DND-41 (cell line): ENCODE measurements at regions not wholly inside any gene's neighbourhood (a gene's known extent, or its start where the extent isn't known, plus 50 kb on each side); places are given as distances from the start of the nearest gene placed in this dataset.

ENCODE experiments used
- ATAC-seq: fragments of 200-7000 bp; cut with Tn5 transposase; 3 replicates; pipeline ENCODE4 v1.9.1; 2021; ENCODE audit warnings: low read depth; ENCODE audit not compliant: insufficient read depth
- DNase-seq: peaks from one replicate; pipeline ENCODE4 v3.0.0-alpha.2; 2020
- H2AFZ ChIP-seq: 2 replicates; pipeline ENCODE4 v1.6.0; 2012; ENCODE audit warnings: low read depth, low read length
- H3K27ac ChIP-seq: 2 replicates; pipeline ENCODE4 v1.5.1; 2012; ENCODE audit warnings: low read length, inconsistent platforms
- H3K27me3 ChIP-seq: fragments of 200-600 bp; sonication (generic); 2 replicates; pipeline ENCODE4 v1.6.0; 2012; ENCODE audit warnings: low read length, mild to moderate bottlenecking, inconsistent platforms; ENCODE audit not compliant: insufficient read depth, poor library complexity
- H3K36me3 ChIP-seq: 2 replicates; pipeline ENCODE4 v1.5.1; 2012; ENCODE audit warnings: low read length, inconsistent platforms; ENCODE audit not compliant: insufficient read depth
- H3K4me1 ChIP-seq: 2 replicates; pipeline ENCODE4 v1.5.1; 2012; ENCODE audit warnings: mild to moderate bottlenecking, low read length; ENCODE audit not compliant: insufficient read depth
- H3K4me2 ChIP-seq: 2 replicates; pipeline ENCODE4 v1.6.0; 2012; ENCODE audit warnings: mild to moderate bottlenecking, moderate library complexity, low read length, inconsistent platforms; ENCODE audit not compliant: insufficient read depth
- H3K4me3 ChIP-seq, 2 experiments: fragments of 200-600 bp in 1 of 2; shearing (Covaris generic) in 1 of 2; 2 replicates each; pipeline ENCODE4 v1.5.1; 2012 to 2016; ENCODE audit warnings: inconsistent platforms in 2 of 2, low read length in 2 of 2, mild to moderate bottlenecking in 2 of 2, low read depth in 1 of 2, moderate library complexity in 1 of 2
- H3K79me2 ChIP-seq: 2 replicates; pipeline ENCODE4 v1.6.0; 2012; ENCODE audit warnings: low read length, inconsistent platforms; ENCODE audit not compliant: insufficient read depth
- H3K9ac ChIP-seq: 2 replicates; pipeline ENCODE4 v1.6.0; 2012; ENCODE audit warnings: low read depth, mild to moderate bottlenecking, inconsistent platforms, low read length, moderate library complexity
- H3K9me3 ChIP-seq: 2 replicates; pipeline ENCODE4 v1.5.1; 2012; ENCODE audit warnings: low read length, moderate library complexity, mild to moderate bottlenecking, inconsistent platforms; ENCODE audit not compliant: insufficient read depth, severe bottlenecking
- H4K20me1 ChIP-seq: 2 replicates; pipeline ENCODE4 v1.6.0; 2012; ENCODE audit warnings: low read length; ENCODE audit not compliant: insufficient read depth
- CTCF ChIP-seq: IDR thresholded peaks from 2 replicates; pipeline ENCODE4 v1.5.1; 2012; ENCODE audit warnings: borderline replicate concordance, low read length, moderate library complexity, mild to moderate bottlenecking; ENCODE audit not compliant: poor library complexity, severe bottlenecking; ENCODE audit errors: extremely low read depth
- EZH2 ChIP-seq: IDR thresholded peaks from 3 replicates; pipeline ENCODE4 v1.6.1; 2012; ENCODE audit warnings: borderline replicate concordance, low read depth, mild to moderate bottlenecking, moderate library complexity, low read length, inconsistent platforms; ENCODE audit not compliant: severe bottlenecking

DNA sequence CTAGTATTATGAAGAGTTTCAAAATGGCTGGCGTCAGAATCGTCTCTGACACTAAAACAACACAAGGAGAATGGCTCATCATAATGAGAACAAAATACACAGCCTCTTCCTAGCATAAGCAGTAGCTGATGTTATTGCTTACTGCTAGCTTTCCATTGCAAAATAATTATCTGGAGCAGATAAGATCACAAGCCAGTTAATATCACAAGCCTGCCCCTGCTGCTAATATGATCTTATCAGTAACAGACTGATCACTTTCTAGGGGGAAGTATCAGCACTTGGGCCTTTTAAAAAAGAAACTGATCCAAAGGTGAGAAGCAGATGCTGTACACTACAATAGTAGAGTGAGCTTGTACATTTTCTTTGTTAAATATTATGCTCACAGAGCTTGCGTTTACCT lies 554.8 kb upstream of the PABPC4L start:
- peak; percentile 52; the same call in 1 of the 3 replicates for ATAC-seq
- no peak for DNase-seq
- H2AFZ ChIP-seq = peak overlapping the region; percentile 43; the same call in 1 of the 2 replicates

DNA sequence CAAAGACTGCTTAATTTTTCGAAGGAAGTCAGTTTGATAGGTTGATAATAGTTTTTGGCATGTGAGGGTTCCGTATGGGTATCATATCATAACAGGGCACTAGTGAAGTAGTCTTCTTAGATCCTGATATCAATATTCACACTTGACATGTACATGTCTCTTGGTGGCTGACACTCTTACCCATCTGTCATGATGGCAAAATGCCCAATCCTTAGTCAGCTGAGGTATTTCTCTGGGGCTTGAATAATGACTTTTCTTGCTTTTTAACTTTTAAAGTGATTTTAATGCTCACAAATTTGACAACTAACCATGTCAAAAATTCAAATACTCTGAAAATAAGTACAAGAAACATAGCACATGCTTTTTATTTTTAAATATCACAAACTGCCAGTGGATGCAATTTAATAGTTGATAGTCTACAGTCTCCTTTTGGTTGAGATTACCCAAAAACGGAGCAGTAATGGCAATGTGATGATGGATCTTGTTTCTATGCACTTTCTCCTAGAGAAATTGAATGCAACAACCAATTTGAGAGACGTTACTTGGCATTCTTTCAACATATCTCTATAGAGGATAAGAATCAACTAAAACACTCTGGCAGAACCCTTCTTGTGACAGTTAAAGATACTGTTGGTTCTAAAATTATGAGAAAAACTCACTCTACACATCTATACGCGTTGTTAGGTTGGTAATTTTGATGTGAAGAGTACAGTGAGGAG lies 552.9 kb upstream of the PABPC4L start:
- H3K4me1 ChIP-seq = peaks cover 17% of the 10 kb centered on the region
- TF ChIP-seq EZH2 = no peak
- no peak for TF ChIP-seq CTCF

More for the DNA sequence above, 554.8 kb upstream of the PABPC4L start:
- Histone ChIP-seq H3K9me3 (no peaks in the 10 kb centered on the region), H3K79me2 (no peaks in the 10 kb centered on the region), H4K20me1 (no peaks in the 10 kb centered on the region), H3K9ac (no peak overlapping the region), H3K36me3 (no peaks in the 10 kb centered on the region), H3K4me1 (peaks cover 17% of the 10 kb centered on the region), H3K4me2 (no peak overlapping the region), H3K27ac (peak overlapping the region; percentile 11; the same call in 1 of the 2 replicates), H3K27me3 (no peaks in the 10 kb centered on the region), H3K4me3 (no peak overlapping the region)
- TF ChIP-seq EZH2 (no peak), CTCF (no peak)

DNA sequence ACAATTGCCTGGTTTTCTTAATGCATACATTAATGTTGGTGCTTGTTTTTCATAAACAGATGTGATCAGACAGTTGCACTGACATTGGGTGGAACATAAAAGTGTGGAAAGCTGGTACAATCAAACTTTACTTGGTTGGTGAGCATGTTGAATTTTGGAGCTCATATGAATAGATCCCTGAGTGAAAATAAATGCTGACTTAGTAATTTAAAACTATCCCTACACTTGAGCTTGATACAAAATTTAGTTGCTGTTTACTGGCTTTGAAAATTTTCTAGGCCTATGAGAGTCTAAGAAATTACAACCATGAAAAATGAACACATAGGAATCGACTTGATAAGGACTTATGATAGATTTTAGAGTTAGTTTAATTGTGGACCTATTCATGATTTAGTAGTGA lies 551.8 kb upstream of the PABPC4L start:
- H3K4me2 ChIP-seq = no peak overlapping the region
- H3K36me3 ChIP-seq = no peaks in the 10 kb centered on the region
- no peaks in the 10 kb centered on the region for H3K27me3 ChIP-seq
- no peak overlapping the region for H2AFZ ChIP-seq
- no peaks in the 10 kb centered on the region for H3K9me3 ChIP-seq
- no peaks in the 10 kb centered on the region for H4K20me1 ChIP-seq
- TF ChIP-seq EZH2 = no peak
- TF ChIP-seq CTCF = no peak
- H3K4me3 ChIP-seq = no peak overlapping the region
- ATAC-seq (no peak), DNase-seq (no peak)
- peaks cover 17% of the 10 kb centered on the region for H3K4me1 ChIP-seq
- H3K79me2 ChIP-seq = no peaks in the 10 kb centered on the region
- no peak overlapping the region for H3K27ac ChIP-seq
- no peak overlapping the region for H3K9ac ChIP-seq

More for the DNA sequence above, 552.9 kb upstream of the PABPC4L start:
- Histone ChIP-seq H4K20me1 (no peaks in the 10 kb centered on the region), H3K27ac (no peak overlapping the region), H2AFZ (no peak overlapping the region), H3K79me2 (no peaks in the 10 kb centered on the region), H3K4me3 (no peak overlapping the region), H3K4me2 (no peak overlapping the region), H3K36me3 (no peaks in the 10 kb centered on the region), H3K9ac (no peak overlapping the region), H3K9me3 (no peaks in the 10 kb centered on the region), H3K27me3 (no peaks in the 10 kb centered on the region)
- ATAC-seq (no peak), DNase-seq (no peak)
